ENCODE measurements at regions not wholly inside any gene's neighbourhood (a gene's known extent, or its start where the extent isn't known, plus 50 kb on each side); places are given as distances from the start of the nearest gene placed in this dataset.

DNA sequence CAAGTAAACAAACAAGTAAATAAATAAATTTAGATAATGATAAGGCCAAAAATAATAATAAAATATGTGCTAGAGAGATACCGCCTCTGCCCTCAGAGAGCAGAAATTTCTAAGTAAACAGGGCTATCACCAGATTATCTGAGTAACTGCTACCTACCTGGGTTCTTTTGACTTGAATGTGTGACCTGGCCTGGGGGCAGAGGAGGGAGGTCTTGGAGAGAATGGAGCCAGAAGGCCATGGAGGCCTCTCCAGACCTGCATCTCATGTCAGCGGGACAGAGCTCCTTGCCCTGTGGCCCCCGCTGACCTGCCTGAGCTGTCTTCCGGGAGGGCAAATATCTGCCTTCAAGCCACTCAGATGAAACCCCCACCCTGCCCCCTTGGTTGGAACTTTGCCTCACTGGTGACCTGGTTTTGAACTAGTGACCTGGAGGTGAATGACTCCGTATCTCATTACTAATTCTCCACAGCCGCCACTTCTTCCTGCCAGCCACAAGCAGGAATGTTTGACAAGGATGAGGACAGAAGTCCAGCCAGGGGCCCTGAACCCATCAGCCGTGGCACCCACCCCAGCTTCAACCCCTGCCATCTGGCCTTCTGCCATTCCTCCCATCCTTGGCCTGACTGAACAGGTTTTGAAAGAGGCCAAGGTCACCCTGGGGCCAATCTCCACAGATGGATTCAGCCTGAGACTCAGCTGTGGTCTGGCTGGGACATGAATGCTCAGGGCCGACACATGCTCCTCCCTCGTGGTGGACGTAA is 86.8 kb upstream of the PARP11 start:
- TF ChIP-seq ZNF274 (IDR thresholded peaks at IDR 0.05; ENCODE audit: low read depth, low read length), result no peak
- no peak overlapping the region for H3K4me3 ChIP-seq (ENCODE audit: low read length)

DNA sequence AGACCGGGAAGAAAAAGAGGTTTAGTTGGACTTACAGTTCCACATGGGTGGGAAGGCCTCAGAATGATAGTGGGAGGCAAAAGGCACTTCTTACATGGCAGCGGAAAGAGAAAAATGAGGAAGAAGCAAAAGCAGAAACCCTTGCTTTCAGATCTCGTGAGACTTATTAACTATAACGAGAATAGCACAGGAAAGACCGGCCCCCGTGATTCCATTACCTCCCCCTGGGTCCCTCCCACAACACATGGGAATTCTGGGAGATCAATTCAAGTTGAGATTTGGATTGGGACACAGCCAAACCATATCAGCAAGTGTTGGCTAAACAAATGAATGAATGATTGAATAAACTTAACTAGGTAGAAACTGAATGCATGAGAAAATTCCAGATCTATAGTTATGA is 85.3 kb upstream of the PARP11 start:
- H3K4me3 ChIP-seq (ENCODE audit: low read length), result no peak overlapping the region
- no peak for TF ChIP-seq ZNF274 (IDR thresholded peaks at IDR 0.05; ENCODE audit: low read depth, low read length)

DNA sequence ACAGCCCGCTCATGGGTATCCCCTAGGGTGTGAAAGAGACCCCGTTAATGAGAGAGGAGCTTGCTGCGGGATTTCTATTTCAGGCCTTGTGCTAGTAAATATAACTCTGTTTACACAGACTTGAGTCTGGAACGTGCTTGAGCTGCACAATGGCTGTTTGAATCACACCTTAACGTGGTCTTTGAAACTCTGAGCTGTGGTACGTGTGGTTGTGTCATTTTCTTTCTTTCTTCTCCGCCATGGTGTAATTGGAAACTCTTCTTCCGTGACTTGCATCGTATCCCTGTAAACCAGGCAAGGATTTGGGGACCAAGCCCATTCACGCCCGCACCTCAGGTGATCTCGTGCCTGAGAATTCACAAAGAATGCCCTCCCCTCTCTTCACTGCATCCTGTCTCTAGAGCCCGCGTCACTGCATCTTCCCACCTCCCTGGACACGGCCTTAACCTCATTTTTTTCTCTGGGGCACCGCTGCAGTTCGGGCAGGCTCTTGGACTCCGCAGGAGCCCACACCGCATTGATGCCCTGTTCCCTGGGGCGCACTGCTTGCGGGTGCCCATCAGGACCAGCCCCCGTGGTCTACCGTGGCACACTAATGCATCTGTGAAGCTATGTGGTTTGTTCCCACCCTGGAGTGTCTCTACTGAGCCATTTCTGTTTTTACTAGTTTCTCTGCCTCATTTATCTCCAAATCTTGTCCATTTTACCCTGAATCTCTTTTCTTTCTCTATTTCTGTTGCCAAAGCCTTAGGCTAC is 78.4 kb upstream of the PARP11 start:
- TF ChIP-seq ZNF274 (IDR thresholded peaks at IDR 0.05; ENCODE audit: low read depth, low read length), result no peak
- H3K4me3 ChIP-seq (ENCODE audit: low read length), result no peak overlapping the region

DNA sequence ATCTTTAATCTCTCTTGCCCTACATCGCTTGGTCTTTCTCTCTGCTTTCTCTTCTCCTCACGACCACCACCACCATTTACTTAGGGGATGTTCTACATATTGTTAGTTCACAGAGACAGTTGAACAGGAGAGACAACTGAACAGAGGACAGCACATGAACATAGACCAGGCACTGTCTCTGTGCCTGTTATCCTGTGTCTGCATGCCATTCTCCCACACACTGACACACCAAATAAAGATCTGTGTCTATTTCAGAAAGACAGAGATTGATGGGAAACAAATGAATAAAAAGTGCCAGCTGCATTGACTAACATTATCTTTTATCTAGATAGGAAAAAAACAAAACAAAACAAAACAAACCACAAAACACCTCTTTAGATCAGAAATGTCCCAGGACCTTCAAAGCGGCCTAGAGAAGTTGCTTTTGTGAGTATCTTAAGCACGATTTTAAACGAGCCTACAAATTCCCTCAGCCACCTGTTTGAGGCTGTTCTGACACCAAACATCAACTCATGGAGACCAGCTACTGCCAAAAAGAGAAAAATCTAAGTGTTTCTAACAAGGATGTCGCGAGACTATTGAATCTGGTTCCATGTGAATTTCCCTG is 77.6 kb upstream of the PARP11 start:
- TF ChIP-seq ZNF274 (IDR thresholded peaks at IDR 0.05; ENCODE audit: low read depth, low read length), result no peak

DNA sequence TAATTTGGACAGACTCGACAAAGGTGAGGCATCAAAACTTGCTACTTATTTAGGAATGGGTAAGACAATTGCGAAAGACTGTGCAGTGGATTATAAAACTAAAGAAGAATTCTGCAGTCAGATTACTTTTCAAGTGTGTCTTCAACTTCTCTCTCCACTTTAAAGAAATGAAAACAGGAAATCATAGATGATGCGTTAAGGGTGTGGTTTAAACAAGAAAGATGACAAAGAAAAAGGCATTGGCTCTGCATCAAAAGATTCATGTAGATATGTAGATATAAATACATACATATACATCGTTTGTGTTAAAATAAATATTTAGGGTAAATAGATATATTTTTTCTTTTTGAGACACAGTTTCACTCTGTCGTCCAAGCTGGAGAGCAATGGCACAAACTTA is 74.6 kb upstream of the PARP11 start:
- no peak for TF ChIP-seq ZNF274 (IDR thresholded peaks at IDR 0.05; ENCODE audit: low read depth, low read length)
- no peak overlapping the region for H3K4me3 ChIP-seq (ENCODE audit: low read length)

More for the DNA sequence above, 77.6 kb upstream of the PARP11 start:
- H3K4me3 ChIP-seq (ENCODE audit: low read length), result no peak overlapping the region

DNA sequence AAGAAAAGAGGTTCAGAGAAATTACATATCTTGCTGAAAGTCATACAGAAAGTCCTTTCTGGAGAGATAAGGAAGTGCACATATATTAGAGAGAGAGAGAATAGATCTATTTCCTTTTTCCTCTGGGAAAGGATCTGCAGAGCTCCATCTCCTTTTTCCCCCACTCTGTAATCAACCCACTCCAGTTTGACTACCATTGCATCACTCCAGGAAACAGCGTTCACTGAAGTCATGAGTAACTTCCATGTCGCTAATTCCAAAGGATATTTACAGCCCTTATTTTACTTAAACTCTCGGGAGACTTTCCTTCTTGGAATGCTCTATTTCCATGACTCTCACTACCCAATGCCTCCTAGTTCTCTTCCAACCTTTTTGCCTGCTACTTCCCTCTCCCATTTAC is 72.5 kb upstream of the PARP11 start:
- TF ChIP-seq ZNF274 (IDR thresholded peaks at IDR 0.05; ENCODE audit: low read depth, low read length), result no peak
- H3K4me3 ChIP-seq (ENCODE audit: low read length), result no peak overlapping the region

DNA sequence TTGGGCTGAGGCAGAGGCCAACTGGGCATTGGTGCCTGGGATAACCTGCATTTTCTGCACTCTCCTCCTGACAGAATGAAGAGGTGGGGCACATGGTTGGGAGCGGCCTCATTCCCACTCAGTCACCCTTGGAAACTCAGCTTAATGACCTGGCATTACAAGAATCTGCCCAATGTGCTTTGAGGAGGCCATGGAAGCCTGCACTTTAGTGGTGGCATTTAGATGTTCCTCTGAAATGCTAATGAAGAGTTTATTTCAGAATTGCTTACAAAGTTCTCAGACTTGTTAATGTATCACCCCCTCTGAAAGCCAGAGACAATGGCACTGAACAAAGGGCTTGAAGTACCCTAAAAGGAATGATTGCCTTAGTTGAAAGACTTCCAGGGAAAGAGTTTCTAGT is 71.4 kb upstream of the PARP11 start:
- H3K4me3 ChIP-seq (ENCODE audit: low read length), result no peak overlapping the region
- TF ChIP-seq ZNF274 (IDR thresholded peaks at IDR 0.05; ENCODE audit: low read depth, low read length), result no peak

DNA sequence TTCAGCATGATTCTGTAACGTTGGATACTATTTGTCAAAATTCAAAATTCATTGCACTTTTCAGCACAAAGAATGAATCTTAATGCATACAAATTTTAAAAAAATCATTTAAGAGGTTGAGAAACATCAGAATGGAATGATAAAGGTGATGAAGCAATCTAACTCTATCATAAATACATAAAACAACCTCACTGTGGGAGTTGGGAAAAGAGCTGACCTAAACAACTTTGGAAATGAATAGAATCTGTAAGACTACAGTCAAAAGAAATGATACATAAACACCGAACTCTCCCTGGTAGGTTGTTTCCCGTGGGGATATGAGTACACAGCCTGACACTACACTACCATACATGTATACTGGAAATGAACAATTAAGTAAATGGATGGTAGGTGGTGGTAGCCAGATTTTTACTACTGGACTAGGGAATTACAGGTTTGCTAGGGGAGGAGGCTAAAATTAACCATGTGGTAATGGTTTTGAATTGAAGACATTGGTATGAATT is 64.9 kb upstream of the PARP11 start:
- no peak for TF ChIP-seq ZNF274 (IDR thresholded peaks at IDR 0.05; ENCODE audit: low read depth, low read length)
- H3K4me3 ChIP-seq (ENCODE audit: low read length), result no peak overlapping the region

DNA sequence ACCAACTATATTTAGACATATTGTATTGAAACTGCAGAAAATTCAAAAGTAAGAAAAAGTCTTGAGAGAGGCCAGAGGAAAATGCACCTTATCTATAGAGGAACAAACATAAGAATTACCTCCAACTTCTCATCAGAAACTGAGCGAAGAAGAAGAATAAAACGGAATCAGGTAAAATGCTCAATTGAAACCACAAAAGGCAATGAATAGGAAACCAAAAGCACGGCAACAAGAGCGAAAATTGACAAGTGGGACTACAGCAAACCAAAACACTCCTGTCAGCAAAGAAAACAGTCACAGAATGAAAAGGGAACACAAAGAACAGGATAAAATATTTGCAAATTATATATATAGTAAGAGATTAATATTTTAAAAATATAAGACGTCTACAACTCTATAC is 61.9 kb upstream of the PARP11 start:
- TF ChIP-seq ZNF274 (IDR thresholded peaks at IDR 0.05; ENCODE audit: low read depth, low read length), result no peak
- no peak overlapping the region for H3K4me3 ChIP-seq (ENCODE audit: low read length)

DNA sequence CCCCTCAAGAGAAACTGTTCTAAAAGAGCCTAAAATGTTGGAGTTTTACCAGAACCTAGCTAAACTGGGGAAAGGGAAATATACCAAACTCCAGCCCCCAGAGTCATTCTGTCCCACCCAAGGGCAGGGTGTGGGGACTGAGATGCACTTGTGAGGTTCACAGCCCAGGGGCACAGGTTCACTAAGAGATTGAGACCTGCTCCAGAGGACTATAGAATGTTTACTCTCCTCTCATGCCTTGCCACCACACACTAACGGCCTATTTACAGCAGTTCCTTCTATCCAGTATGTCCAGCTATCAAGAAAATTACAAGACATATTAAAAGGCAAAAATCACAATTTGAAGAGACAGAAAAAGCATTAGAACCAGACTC is 60.6 kb upstream of the PARP11 start:
- no peak overlapping the region for H3K4me3 ChIP-seq (ENCODE audit: low read length)
- no peak for TF ChIP-seq ZNF274 (IDR thresholded peaks at IDR 0.05; ENCODE audit: low read depth, low read length)

DNA sequence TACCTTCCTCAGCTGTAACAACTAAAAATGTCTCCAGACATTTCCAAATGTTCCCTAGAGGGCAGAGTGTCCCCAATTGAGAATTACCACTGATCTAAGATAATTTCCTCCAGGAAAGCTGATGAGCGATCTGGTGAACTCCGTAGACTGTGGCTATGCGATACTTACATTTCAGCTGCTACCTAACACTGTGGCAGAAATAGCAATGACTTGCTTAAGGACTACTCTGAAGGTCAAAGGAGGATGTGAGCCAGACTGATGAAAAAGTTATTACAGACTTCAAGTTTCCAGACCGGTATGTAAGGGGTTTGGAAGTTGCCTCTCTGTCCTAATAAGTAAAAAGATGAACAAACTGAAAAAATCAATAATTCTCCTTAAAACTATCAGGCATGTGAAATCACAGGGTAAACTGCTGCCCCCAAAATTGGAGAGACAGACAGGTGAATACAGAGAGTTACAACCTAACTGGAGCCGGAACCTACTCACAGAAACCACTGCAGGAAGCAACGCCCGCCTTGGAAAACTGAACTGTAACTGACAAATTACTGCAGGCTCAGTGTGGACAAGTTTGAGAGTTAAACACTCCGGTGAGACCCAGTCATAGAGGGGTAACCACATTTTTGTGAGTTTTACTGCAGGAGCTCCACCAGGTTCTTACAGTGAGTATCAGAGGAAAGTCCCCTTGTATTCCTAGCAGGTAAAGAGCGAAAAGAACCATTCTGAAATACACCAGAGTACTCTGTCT is 60.0 kb upstream of the PARP11 start:
- no peak for TF ChIP-seq ZNF274 (IDR thresholded peaks at IDR 0.05; ENCODE audit: low read depth, low read length)
- no peak overlapping the region for H3K4me3 ChIP-seq (ENCODE audit: low read length)

DNA sequence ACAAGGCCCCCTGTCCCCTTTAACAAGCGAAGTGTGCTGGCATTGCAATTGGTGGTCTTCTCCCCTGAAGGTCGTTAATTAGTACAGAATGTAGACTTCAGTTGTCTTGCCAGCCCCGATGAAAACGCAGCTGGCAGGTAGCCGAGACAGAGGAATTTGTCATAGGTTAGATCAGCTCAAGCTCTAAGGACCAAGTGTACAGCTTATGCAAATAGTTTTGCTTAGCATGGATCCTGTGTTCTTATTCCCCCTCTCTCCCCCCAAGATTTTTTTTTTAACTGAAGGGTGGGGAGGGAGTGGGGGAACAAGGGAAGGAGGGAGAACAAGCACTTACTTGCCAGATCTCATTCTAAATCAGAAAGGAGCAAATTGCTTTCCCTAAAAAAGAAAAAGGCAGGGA is 58.6 kb upstream of the PARP11 start:
- no peak overlapping the region for H3K4me3 ChIP-seq (ENCODE audit: low read length)
- no peak for TF ChIP-seq ZNF274 (IDR thresholded peaks at IDR 0.05; ENCODE audit: low read depth, low read length)

DNA sequence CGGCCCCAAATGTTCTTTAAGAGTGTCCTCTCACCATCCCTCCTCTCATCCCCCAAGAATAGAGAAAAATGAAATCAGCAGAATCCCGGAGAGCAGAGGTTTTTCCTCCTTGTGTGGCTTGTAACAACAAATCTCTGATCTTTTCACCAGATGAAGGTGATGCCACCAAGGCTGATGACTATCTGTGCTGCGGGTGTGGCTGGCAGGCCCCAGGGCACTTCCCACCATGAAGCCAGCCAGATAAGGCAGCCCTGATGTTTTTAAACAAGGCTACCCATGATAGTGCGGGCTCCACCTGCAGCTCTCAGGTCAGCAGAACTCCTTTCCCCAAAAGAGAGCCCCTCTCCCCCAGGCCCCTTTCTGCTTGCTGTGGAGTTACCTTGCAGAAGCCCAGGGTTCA is 58.0 kb upstream of the PARP11 start:
- TF ChIP-seq ZNF274 (IDR thresholded peaks at IDR 0.05; ENCODE audit: low read depth, low read length), result no peak
- no peak overlapping the region for H3K4me3 ChIP-seq (ENCODE audit: low read length)
